RKO (cell line): ENCODE measurements at regions not wholly inside any gene's neighbourhood (a gene's known extent, or its start where the extent isn't known, plus 50 kb on each side); places are given as distances from the start of the nearest gene placed in this dataset.
"Not testable (repeated sequence)": the region's sequence is repeated elsewhere in the genome, so short reads cannot be mapped to it uniquely, and the experiment has no call there.

Experiments used
- DNase-seq: peaks from one replicate; pipeline ENCODE4 v3.0.0-alpha.2; 2016; ENCODE audit warnings: low spot score

- no peak for DNase-seq
These were observed 181.5 kb downstream of the IRX2 start for GRCh38 chr5:2569774-2570542.

DNA sequence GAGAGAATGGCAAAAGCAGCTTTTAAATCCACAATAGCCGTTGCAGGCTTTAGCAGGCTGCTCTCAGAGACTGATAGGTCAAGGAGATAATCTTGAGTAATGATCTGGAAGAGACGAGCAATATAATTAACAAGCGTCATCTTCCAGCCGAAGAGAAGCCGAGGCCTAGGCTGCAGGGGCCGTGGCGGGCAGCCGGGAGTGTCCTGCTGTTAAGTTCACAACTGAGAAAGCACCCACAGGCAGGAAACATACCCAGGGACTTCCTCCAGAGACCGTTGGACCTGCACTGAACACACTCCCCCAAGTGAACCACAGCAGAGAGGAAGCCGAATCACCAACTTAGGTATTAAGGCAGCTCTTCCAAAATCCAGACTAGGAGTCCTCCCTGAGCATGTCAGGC, 182.3 kb downstream of the IRX2 start:
- DNase-seq: no peak

- no peak for DNase-seq
These were observed 185.2 kb downstream of the IRX2 start for GRCh38 chr5:2566284-2566683.

- DNase-seq: no peak
These were observed 186.3 kb downstream of the IRX2 start for GRCh38 chr5:2565147-2565546.

DNA sequence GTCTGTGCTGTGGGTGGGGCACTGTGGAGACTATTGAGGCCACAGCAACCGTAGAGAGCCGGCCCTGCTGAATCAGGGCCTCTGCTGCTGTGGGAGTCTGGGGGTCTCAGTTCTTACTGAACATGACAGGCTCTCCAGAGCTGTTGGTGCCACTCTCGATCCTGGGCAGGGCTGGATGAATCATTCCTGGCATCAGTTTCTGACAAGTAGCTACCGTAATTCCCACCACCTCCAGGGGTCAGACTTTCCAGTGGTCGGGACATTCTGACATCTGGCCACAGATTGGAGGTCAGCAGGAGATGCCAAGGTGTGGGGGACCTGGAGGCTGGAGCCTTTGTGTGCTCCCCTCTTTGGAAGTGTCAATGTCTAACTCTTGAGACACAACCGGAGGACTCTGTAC, 188.4 kb downstream of the IRX2 start:
- DNase-seq: no peak

DNA sequence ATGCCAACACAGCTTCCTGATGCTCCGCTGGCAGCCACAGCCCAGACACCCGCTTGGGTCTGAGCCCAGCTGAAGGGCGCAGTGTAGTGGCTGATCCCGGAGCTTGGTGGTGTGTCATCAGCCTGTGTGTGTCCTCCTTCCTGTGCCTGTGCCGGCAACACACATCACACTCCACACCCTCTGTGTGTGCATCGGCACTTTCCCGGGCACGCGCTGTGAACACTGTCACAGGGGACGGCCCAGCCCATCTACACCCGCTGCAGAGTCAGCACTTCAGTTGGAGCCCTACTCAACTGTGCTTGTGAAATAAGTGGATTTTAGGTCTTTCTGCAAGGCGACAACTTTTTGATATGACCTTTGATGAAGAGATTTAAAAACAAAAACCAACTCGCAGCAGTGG, 189.4 kb downstream of the IRX2 start:
- no peak for DNase-seq

- no peak for DNase-seq
These were observed 191.0 kb downstream of the IRX2 start for GRCh38 chr5:2560435-2560834.

DNA sequence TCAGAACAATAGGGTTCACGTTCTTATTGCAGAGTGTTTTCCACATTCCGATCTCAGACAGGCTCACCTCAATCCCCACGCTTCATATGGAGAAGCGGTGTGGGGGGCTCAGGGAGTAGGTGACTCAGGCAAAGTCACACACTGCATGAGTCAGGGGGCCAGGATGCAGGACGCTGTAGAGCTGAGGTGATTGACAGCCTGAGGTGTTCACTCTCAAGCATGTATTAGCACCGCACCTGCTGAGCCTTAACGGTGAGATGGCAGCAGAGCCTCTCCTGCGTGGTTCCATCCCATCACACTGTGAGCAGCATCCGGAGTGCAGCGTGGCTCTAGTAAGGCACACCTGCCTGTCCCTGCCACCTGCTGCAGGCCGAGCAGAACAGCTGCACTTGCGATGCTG, 194.0 kb downstream of the IRX2 start:
- DNase-seq: no peak

- DNase-seq: no peak
These were observed 195.0 kb downstream of the IRX2 start for GRCh38 chr5:2556375-2556966.

DNA sequence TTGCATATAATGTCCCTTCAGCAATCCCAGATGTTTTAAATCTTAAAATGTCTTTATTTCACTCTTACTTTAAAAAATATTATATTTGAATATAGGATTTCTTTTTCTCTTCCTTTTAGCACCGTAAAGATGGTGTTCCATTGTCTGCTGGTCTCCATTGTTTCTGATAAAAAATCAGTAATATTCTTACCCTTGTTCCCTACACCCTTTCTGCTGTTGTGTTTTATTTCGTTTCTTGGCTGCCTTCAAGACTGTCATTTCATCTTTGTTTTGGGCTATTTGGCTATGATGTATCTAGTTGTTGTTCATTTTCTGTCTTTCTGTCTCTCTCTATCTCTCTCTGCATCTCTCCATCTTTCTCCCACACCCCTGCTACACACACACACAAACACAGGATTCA, 197.9 kb downstream of the IRX2 start:
- no peak for DNase-seq

DNA sequence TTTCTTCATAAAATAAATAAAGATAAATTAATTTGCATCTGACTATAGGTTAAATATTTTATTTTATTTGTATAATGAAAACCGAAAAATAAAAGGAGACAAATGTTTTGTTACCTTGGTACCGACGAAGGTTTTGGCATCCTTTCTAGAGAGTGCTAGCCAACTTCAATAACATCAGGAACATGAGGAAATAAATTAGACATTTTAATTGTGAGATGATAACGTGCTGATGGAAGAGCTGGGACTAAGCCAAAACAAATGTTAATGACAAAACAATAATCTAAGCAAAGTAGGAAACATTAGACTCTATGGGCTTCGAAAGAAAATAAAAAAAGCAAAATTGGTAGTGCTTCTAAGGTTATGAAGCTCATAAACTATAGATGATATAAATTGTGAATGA, 201.0 kb downstream of the IRX2 start:
- DNase-seq: no peak

- no peak for DNase-seq
These were observed 201.6 kb downstream of the IRX2 start for GRCh38 chr5:2549900-2550299.

GRCh38 chr5:2549354-2549753, 202.1 kb downstream of the IRX2 start:
- no peak for DNase-seq

GRCh38 chr5:2546938-2547337, 204.5 kb downstream of the IRX2 start:
- no peak for DNase-seq

DNA sequence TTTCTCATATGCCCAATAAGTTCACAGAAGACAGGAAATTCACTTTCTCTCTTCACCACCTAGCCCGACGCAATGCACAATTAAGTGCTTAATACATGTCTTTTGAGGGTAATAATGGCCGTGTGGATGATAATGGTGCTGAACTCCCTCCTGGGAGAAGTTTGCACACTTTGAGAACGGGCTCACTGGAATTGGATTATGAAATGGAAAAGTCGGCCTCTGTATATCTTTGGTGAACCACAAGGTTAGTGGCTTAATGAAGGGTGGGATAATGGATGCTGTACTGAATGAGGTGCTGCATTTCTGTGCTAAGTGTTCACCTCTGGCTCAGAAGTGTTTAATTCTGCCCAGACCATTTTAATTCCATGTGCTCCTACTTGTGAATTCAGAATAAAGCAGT, 207.5 kb downstream of the IRX2 start:
- DNase-seq: no peak

DNA sequence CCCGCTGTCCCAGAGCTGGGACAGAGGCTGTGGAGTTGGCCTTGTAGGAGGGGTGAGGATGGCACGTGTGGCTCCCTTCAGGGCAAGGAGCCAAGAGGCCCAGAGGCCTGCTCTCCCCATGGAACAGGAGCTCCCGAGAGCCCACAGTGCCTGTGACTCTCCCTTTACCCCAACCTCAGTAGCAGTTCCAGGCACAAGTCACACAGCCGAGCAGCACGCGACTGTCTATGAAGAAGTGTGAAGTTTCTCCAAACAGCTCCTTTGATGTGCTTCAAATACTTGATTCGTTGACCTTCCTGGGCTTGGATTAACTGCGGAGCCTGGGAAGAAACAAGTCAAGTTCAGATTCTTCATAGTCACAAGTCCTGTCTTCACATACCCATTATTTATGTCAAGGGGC, 208.7 kb downstream of the IRX2 start:
- no peak for DNase-seq

GRCh38 chr5:2542026-2542425, 209.5 kb downstream of the IRX2 start:
- DNase-seq: no peak

DNA sequence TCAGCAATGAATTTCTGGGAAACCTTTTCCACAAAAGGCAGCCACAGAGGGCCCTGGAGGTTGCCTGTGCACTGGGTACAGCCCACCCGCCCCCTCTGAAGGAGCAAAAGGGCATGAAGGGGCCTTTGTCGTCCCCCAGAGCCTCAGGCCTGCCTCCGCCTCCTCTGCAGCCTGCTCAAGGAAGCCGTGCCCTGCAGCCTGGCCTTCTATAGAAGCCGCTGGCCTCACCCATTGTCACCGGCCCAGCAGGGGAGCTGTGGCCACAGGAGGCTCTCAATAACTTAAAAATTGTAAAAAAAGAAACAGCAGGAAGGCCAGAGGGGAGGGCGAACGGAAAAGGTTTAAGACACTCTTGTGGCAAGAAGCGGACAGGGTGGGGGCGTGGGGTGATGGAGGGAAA, 213.3 kb downstream of the IRX2 start:
- DNase-seq: no peak

GRCh38 chr5:2537378-2538145, 213.9 kb downstream of the IRX2 start:
- DNase-seq: no peak

DNA sequence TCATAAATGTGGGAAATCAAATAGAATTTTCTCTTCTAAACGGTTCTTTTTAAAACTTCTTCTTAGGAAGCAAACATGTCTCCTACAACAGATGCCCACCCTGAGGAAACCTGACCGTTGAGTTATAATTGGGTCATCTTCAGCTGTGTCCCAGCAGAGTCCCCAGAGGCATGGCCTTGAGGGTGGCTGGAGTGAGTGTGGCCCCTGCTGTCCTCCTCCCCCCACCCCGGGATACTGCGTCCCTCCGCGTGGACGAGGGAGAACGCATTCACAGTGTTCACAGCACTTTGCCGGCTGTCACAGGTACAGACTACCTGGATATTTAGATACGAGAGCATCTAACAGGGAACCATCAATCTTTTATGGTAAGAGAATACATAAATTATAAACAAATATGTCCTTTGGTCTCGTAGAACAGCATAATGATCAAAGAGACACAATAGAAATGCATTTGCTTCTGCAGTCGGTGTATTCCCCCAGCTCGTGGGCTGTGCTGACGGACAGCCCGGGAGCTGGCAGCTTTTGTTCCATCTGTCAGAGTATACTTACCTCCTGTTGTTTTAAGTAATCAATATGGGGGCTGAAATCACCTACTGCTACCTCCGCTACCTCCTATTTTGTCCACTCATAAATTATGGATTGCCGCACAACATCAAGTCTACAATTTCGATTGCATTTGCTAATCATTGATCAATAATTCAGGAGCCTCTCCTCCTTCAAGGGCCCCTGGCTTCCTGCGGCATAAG, 214.7 kb downstream of the IRX2 start:
- no peak for DNase-seq

DNA sequence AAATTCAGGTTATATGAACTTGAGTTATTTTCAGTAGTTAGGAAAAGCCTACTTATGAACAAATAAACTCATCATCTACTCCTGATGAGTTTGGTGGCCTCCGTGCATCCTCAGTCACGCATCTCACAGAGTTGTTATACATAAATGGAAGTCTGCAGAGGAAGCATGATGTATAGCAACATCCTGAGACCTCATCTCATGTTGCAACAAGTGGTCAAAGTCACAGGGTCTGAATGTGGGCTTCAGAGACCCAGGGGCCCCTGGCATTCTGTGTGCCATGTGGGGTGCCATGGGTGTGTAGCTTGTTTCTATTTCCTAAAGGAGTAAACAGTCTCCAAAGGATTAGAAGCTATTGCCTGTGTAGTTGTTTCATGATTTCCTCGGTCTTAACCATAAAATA, 216.5 kb downstream of the IRX2 start:
- no peak for DNase-seq

DNA sequence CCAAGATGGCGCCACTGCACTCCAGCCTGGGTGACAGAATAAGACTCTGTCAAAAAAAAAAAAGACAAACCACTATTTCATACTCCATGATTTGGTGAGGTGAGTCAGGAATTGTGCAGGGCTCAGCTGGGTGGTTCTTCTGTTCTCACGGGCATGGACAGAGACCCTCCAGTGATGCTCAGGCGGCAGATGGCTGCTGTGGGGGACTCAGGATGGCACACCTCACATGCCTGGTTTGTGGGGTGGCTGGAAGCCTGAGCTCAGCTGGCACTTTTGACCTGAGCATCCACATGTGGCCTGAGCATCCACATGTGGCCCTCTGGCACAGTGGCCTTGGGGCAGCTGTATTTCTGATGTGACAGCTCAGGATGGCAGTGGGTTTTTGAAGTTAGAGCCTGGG, 217.2 kb downstream of the IRX2 start:
- DNase-seq: no peak

DNA sequence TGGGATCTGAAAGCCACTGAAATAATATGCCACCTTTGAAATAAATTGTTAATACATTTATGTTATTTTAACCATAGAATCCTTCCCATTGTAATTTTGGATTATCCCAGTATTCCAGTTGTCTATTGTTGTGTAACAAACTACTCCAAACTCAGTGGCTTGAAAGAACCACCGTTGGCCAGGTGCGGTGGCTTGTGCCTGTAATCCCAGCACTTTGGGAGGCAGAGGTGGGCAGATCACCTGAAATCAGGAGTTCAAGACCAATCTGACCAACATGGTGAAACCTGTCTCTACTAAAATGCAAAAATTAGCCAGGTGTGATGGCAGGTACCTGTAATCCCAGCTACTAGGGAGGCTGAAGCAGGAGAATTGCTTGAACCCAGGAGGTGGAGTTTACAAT, 217.6 kb downstream of the IRX2 start:
- DNase-seq: not testable (repeated sequence)
